ENCODE measurements at regions not wholly inside any gene's neighbourhood (a gene's known extent, or its start where the extent isn't known, plus 50 kb on each side); places are given as distances from the start of the nearest gene placed in this dataset.
"Not testable (repeated sequence)": the region's sequence is repeated elsewhere in the genome, so short reads cannot be mapped to it uniquely, and the experiment has no call there.

DNA sequence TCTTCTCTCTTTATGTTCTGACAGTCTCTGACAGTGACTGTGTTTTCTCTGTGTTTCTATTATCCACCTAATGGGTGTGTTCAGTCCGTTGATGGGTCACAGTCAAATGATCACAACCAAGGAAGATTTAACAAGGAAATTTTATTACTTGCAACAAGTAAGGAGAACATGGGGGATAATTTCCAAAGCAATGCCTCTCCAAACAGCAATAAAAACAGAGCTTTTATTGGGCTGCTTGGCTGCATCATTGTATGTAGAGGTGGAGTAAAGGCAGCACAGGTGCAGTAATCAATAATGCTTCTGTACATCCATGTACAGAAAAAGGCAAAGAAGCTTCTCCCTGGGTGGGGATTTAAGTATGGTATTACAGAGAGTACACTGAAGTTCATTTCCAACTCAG is 1525.6 kb downstream of the REEP3 start:
- no peak for DNase-seq (ENCODE audit: low read depth)
- no peak overlapping the region for H3K4me3 ChIP-seq (ENCODE audit: low read depth, low read length)
- TF ChIP-seq CTCF (IDR thresholded peaks at IDR 0.05; ENCODE audit: insufficient read depth, low read depth, low read length, missing control alignments) = no peak

GRCh38 chr10:65052111-65052510 is 1530.9 kb downstream of the REEP3 start:
- H3K4me3 ChIP-seq (ENCODE audit: low read depth, low read length); DNase-seq (ENCODE audit: low read depth): not testable (repeated sequence)

- DNase-seq (ENCODE audit: low read depth) = not testable (repeated sequence)
Measured at GRCh38 chr10:65053397-65053796, 1532.2 kb downstream of the REEP3 start.

DNA sequence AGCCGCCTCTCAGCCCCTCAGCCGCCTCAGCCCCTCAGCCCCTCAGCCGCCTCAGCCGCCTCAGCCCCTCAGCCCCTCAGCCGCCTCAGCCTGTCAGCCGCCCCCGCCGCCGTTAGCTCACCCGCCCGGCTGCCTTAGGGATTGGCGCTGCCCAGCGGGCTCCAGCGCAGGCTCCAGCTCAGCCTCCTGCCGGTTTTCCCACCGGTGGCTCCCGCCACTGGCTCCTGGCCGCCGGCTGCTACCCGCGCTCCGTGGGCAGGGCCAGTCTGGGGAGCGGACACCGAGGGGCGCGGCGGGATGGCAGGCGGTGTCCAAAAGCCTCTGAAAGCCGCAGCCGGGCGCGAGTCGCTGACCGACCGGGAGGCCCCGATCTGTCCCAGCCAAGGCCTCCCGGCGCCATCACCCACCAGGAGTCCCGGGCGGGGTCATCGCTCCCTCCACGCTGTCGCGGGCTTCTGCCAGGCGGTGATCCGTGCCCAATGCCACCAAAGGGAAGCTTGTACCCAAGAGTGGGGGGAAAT is 1532.7 kb downstream of the REEP3 start:
- not testable (repeated sequence) for DNase-seq (ENCODE audit: low read depth)

More at GRCh38 chr10:65053397-65053796, 1532.2 kb downstream of the REEP3 start:
- not testable (repeated sequence) for H3K4me3 ChIP-seq (ENCODE audit: low read depth, low read length)

DNA sequence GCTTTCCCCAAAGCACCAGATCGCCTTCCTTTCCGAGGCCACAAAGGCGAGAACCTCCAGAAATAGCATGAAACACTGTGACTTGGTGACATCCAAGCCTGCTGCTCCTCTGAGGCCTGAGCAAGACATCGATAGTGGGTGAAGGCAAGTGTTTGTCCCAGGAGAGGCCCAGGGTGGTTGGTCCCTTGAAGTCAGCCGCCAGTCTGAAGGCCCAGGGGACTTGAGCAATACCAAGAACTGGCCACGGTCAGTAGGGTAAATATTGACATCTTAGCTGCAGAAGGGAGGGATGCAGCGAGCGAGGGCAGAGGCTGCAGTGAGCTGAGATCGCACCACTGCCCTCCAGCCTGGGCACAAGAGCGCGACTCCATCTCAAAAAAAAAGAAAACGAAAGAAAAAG is 1533.5 kb downstream of the REEP3 start:
- DNase-seq (ENCODE audit: low read depth); H3K4me3 ChIP-seq (ENCODE audit: low read depth, low read length): not testable (repeated sequence)

More for the DNA sequence above, 1532.7 kb downstream of the REEP3 start:
- H3K4me3 ChIP-seq (ENCODE audit: low read depth, low read length) = not testable (repeated sequence)

- no peak for DNase-seq (ENCODE audit: low read depth)
- TF ChIP-seq CTCF (IDR thresholded peaks at IDR 0.05; ENCODE audit: insufficient read depth, low read depth, low read length, missing control alignments) = no peak
- no peak overlapping the region for H3K4me3 ChIP-seq (ENCODE audit: low read depth, low read length)
Measured at GRCh38 chr10:65065278-65065677, 1544.1 kb downstream of the REEP3 start.

DNA sequence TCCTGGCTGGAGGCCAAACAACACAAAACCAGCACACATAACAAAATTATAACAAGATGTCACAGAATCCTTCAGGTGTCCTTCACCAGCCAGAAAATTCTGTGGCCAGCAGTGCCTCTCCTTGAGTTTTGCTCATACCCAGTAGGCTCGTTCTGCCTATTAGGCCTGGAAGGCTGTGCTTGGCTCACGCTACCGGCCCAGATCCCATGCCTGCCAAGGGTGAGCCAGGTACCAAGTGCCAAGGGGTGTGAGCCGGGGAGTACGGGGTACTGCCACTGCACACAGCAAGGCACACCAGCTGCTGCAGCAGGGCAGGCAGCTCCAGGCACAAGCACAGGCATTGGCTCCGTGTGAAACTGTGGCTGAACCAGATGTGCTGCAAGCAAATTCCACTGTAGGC is 1562.0 kb downstream of the REEP3 start:
- TF ChIP-seq CTCF (IDR thresholded peaks at IDR 0.05; ENCODE audit: insufficient read depth, low read depth, low read length, missing control alignments) = no peak
- H3K4me3 ChIP-seq (ENCODE audit: low read depth, low read length) = no peak overlapping the region
- DNase-seq (ENCODE audit: low read depth) = no peak

- H3K4me3 ChIP-seq (ENCODE audit: low read depth, low read length) = no peak overlapping the region
- no peak for TF ChIP-seq CTCF (IDR thresholded peaks at IDR 0.05; ENCODE audit: insufficient read depth, low read depth, low read length, missing control alignments)
- DNase-seq (ENCODE audit: low read depth) = no peak
Measured at GRCh38 chr10:65090991-65091390, 1569.8 kb downstream of the REEP3 start.

GRCh38 chr10:65100146-65100545 is 1578.9 kb downstream of the REEP3 start:
- no peak for TF ChIP-seq CTCF (IDR thresholded peaks at IDR 0.05; ENCODE audit: insufficient read depth, low read depth, low read length, missing control alignments)
- no peak for DNase-seq (ENCODE audit: low read depth)
- H3K4me3 ChIP-seq (ENCODE audit: low read depth, low read length) = no peak overlapping the region

GRCh38 chr10:65100881-65101280 is 1579.7 kb downstream of the REEP3 start:
- DNase-seq (ENCODE audit: low read depth); H3K4me3 ChIP-seq (ENCODE audit: low read depth, low read length): not testable (repeated sequence)
